Activated naive CD4-positive, alpha-beta T cell treated with anti-CD3 and anti-CD28 coated beads, Interleukin-2, amount 50 U/mL, for 24 hours (primary cell): ENCODE measurements at regions not wholly inside any gene's neighbourhood (a gene's known extent, or its start where the extent isn't known, plus 50 kb on each side); places are given as distances from the start of the nearest gene placed in this dataset.
"Not testable (repeated sequence)": the region's sequence is repeated elsewhere in the genome, so short reads cannot be mapped to it uniquely, and the experiment has no call there.

Experiments used
- H3K27ac Mint-ChIP-seq: one replicate; pipeline ENCODE4 v1.8.0; 2021; ENCODE audit warnings: mild to moderate bottlenecking, mixed read lengths
- H3K27me3 Mint-ChIP-seq: one replicate; pipeline ENCODE4 v1.8.0; 2021; ENCODE audit warnings: mixed read lengths
- H3K36me3 Mint-ChIP-seq: one replicate; pipeline ENCODE4 v1.8.0; 2021; ENCODE audit warnings: mixed read lengths
- H3K4me1 Mint-ChIP-seq: one replicate; pipeline ENCODE4 v1.8.0; 2021; ENCODE audit warnings: mixed read lengths
- H3K4me3 Mint-ChIP-seq: one replicate; pipeline ENCODE4 v1.8.0; 2021; ENCODE audit warnings: mild to moderate bottlenecking, mixed read lengths
- H3K9me3 Mint-ChIP-seq: one replicate; pipeline ENCODE4 v1.8.0; 2021; ENCODE audit warnings: mixed read lengths

DNA sequence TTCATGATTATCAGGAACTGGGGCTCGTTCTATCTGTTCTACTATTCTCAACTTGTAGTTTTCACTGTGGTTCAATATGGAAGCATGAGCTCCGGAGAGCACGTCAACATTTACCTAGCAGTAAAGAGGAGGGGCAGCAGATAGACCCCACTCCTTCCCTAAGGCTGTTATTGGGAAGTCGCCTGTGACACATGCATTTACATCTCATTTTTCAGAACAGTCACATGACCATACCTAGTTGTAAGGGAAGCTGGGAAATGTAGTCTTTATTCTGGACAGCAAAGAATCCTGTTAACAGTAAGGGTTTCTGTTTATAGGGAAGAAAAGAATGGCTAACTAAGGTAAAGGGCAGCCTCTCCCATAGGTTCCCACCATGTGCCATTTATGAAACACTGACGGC lies 158.3 kb downstream of the ZFP64 start:
- Mint-ChIP-seq H3K36me3 (no peaks in the 10 kb centered on the region), H3K4me3 (no peak overlapping the region), H3K4me1 (peaks cover 10% of the 10 kb centered on the region), H3K27me3 (no peaks in the 10 kb centered on the region), H3K9me3 (no peaks in the 10 kb centered on the region), H3K27ac (no peak overlapping the region)

GRCh38 chr20:52032304-52032683 lies 159.3 kb downstream of the ZFP64 start:
- not testable (repeated sequence) for H3K9me3 Mint-ChIP-seq, H3K27me3 Mint-ChIP-seq, H3K27ac Mint-ChIP-seq, H3K36me3 Mint-ChIP-seq, H3K4me3 Mint-ChIP-seq
- H3K4me1 Mint-ChIP-seq: peaks cover 10% of the 10 kb centered on the region

DNA sequence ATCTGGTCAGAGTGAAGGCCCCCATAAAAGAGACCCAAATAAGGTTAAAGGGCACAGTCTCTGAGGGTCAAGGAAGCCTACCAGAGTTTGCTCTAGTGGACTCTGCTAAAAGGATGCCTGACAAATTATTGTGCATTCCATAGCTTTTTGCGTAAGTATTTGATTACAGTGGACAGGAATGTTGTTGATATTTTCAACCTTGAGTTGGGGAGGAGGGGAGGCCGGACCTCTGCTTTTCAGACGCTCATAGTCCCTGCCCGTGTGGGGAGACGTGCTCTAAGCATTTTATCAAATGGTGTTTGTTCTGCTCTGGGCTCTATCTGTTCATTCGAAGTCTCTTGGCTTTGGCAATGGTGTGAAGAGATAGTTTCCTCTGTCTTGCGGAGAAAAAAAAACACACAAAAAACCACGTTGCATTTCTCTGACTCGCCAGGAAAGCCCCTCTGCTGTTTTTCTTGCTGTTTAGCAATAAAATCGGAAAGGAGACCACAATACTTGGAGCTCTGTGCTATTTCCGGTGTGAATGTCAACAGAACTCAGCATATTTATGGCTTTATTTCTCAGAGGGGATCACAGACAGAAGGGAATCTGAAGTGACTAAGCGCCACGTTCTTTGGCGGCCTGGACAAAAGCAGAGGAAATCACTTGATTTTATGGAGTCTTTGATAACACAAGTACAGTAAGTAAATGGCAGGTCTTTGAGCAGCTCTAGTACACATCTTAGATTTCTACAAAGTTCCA lies 159.8 kb downstream of the ZFP64 start:
- H3K27ac Mint-ChIP-seq: peak overlapping the region; percentile 12
- no peaks in the 10 kb centered on the region for H3K36me3 Mint-ChIP-seq
- no peaks in the 10 kb centered on the region for H3K27me3 Mint-ChIP-seq
- H3K9me3 Mint-ChIP-seq: no peaks in the 10 kb centered on the region
- H3K4me3 Mint-ChIP-seq: no peak overlapping the region
- H3K4me1 Mint-ChIP-seq: peaks cover 10% of the 10 kb centered on the region

- Mint-ChIP-seq H3K27me3 (no peaks in the 10 kb centered on the region), H3K36me3 (no peaks in the 10 kb centered on the region), H3K4me3 (no peak overlapping the region), H3K27ac (no peak overlapping the region), H3K9me3 (no peaks in the 10 kb centered on the region), H3K4me1 (peaks cover 10% of the 10 kb centered on the region)
These were observed 160.4 kb downstream of the ZFP64 start for GRCh38 chr20:52031206-52031562.

GRCh38 chr20:52029129-52029528 lies 162.4 kb downstream of the ZFP64 start:
- not testable (repeated sequence) for H3K27ac Mint-ChIP-seq, H3K27me3 Mint-ChIP-seq, H3K9me3 Mint-ChIP-seq, H3K4me3 Mint-ChIP-seq, H3K36me3 Mint-ChIP-seq
- H3K4me1 Mint-ChIP-seq: peaks cover 10% of the 10 kb centered on the region

- no peaks in the 10 kb centered on the region for H3K27me3 Mint-ChIP-seq
- H3K4me3 Mint-ChIP-seq: no peak overlapping the region
- no peak overlapping the region for H3K27ac Mint-ChIP-seq
- H3K9me3 Mint-ChIP-seq: no peaks in the 10 kb centered on the region
- no peaks in the 10 kb centered on the region for H3K36me3 Mint-ChIP-seq
- H3K4me1 Mint-ChIP-seq: no peaks in the 10 kb centered on the region
These were observed 165.6 kb downstream of the ZFP64 start for GRCh38 chr20:52025938-52026337.

GRCh38 chr20:52019313-52019712 lies 172.3 kb downstream of the ZFP64 start:
- H3K4me1 Mint-ChIP-seq: no peaks in the 10 kb centered on the region
- H3K27ac Mint-ChIP-seq: no peak overlapping the region
- H3K27me3 Mint-ChIP-seq: no peaks in the 10 kb centered on the region
- no peak overlapping the region for H3K4me3 Mint-ChIP-seq
- no peaks in the 10 kb centered on the region for H3K36me3 Mint-ChIP-seq
- H3K9me3 Mint-ChIP-seq: no peaks in the 10 kb centered on the region

DNA sequence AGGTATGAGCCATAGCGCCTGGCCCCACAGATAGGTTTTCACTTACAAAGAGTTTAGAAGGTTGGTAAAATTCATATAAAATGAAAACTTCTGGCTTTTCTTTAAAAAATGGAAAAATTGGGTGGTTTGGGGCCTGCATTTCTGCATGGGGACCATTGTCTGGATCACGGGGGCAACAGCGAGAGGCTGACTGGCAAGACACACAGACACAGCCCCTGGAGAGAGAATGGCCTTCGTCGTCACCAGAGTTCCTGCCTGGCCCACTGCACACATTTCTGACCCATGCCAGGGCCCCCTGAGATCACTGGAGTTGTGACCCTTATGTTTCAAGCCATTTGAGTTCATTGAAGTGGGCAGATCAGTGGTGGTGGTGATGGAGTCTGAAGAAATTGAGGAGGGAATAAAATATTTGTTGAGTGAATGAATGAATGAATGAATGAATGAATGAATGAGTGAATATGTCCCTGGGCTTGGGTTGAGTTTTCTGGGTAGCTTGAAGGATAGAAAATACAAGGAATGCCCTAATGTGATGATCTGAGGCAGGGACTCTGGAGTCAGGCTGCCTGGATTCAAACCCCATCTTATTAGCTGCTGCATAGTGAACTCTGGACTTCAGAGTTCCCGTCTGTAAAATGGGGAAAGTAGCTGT lies 173.8 kb downstream of the ZFP64 start:
- no peak overlapping the region for H3K4me3 Mint-ChIP-seq
- no peaks in the 10 kb centered on the region for H3K36me3 Mint-ChIP-seq
- H3K4me1 Mint-ChIP-seq: no peaks in the 10 kb centered on the region
- no peaks in the 10 kb centered on the region for H3K9me3 Mint-ChIP-seq
- H3K27me3 Mint-ChIP-seq: no peaks in the 10 kb centered on the region
- H3K27ac Mint-ChIP-seq: no peak overlapping the region

DNA sequence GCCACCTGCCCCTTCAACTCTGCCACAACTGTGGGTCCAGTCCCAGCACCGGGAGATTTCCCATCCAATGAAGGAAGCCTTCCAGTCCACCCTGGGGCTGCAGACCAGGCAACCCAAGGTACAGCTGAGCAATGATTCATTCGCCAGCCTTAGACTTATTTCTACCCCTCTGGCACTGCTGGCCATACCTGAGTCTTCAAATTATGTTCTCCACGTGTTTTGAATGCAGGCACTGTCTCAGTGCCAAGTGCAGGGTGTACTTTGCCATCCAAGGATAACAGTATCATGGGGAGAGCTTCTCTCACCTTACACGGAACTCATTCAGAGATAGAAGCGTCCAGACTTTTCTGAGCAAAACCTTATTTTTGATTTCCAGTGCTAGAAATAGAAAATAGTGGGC lies 175.6 kb downstream of the ZFP64 start:
- Mint-ChIP-seq H3K4me3 (no peak overlapping the region), H3K27me3 (peaks cover 2% of the 10 kb centered on the region), H3K9me3 (no peaks in the 10 kb centered on the region), H3K36me3 (peaks cover 4% of the 10 kb centered on the region), H3K27ac (no peak overlapping the region), H3K4me1 (no peaks in the 10 kb centered on the region)

DNA sequence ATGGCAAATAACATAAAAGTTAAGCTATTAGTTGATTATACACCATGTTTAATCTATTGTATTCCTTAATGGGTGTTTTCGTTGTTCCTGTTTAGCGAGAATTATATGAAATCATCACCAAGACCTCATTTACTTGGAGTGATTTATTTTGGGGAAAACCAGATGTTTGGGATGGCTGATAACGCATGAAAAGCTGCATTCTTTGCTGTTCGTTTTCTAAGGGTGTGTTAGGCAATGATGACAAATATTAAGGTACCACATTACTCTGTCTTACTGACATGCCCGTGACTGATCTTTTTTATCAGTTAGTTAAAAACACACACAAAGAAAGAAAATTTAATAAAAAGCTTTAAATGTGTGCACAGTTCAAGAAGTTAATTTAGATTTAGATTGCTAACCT lies 176.4 kb downstream of the ZFP64 start:
- no peak overlapping the region for H3K27ac Mint-ChIP-seq
- H3K27me3 Mint-ChIP-seq: peaks cover 2% of the 10 kb centered on the region
- H3K4me1 Mint-ChIP-seq: no peaks in the 10 kb centered on the region
- no peak overlapping the region for H3K4me3 Mint-ChIP-seq
- peaks cover 4% of the 10 kb centered on the region for H3K36me3 Mint-ChIP-seq
- peaks cover 7% of the 10 kb centered on the region for H3K9me3 Mint-ChIP-seq

- peaks cover 3% of the 10 kb centered on the region for H3K27me3 Mint-ChIP-seq
- no peak overlapping the region for H3K4me3 Mint-ChIP-seq
- no peaks in the 10 kb centered on the region for H3K4me1 Mint-ChIP-seq
- peaks cover 8% of the 10 kb centered on the region for H3K9me3 Mint-ChIP-seq
- H3K27ac Mint-ChIP-seq: no peak overlapping the region
- peaks cover 4% of the 10 kb centered on the region for H3K36me3 Mint-ChIP-seq
These were observed 179.5 kb downstream of the ZFP64 start for GRCh38 chr20:52012079-52012478.

DNA sequence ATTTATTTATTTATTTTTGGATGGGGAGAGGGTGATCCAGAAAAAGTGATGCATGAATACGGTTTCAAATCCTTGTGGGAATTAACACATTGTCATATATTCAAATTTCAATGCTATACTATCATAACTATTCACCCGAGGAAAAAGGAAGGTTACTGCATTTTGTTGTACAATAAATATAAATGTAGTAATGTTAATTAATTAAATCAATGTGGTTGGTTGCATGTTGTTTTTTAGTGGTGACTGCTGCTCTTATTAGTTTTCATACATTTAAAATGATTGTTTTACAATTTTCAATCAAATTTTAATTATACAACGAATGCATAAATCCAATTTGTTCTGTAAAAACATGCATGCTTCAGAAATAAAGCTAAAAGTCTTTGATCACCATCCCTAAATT lies 180.5 kb downstream of the ZFP64 start:
- Mint-ChIP-seq H3K27me3 (peaks cover 7% of the 10 kb centered on the region), H3K4me3 (no peak overlapping the region), H3K9me3 (peaks cover 8% of the 10 kb centered on the region), H3K36me3 (peaks cover 4% of the 10 kb centered on the region), H3K27ac (no peak overlapping the region), H3K4me1 (no peaks in the 10 kb centered on the region)

DNA sequence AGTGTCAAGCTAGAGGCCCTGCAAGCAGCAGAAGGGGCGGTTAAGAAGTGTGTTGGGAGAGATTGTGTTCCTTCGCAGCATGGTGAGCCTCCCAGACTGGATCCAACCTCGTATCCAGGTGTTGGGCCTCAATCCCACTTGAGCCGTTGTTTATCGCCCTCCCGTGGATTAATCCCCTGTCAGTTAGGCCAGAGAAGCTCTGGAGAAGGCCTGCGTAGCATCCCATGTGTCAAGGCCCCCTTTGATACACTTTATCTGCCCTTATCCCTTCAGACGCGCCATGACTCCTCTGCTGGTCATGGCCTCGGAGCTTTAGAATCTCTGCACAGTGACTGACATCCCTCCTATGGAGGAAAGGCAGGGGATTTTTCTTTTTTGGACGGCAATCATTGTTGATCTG lies 181.0 kb downstream of the ZFP64 start:
- H3K9me3 Mint-ChIP-seq: peaks cover 8% of the 10 kb centered on the region
- H3K27me3 Mint-ChIP-seq: peaks cover 7% of the 10 kb centered on the region
- no peaks in the 10 kb centered on the region for H3K4me1 Mint-ChIP-seq
- peaks cover 4% of the 10 kb centered on the region for H3K36me3 Mint-ChIP-seq
- H3K4me3 Mint-ChIP-seq: no peak overlapping the region
- H3K27ac Mint-ChIP-seq: no peak overlapping the region

- H3K27me3 Mint-ChIP-seq: peaks cover 9% of the 10 kb centered on the region
- H3K27ac Mint-ChIP-seq: no peak overlapping the region
- H3K4me1 Mint-ChIP-seq: no peaks in the 10 kb centered on the region
- peaks cover 8% of the 10 kb centered on the region for H3K9me3 Mint-ChIP-seq
- H3K36me3 Mint-ChIP-seq: peaks cover 4% of the 10 kb centered on the region
- no peak overlapping the region for H3K4me3 Mint-ChIP-seq
These were observed 182.7 kb downstream of the ZFP64 start for GRCh38 chr20:52008874-52009273.

DNA sequence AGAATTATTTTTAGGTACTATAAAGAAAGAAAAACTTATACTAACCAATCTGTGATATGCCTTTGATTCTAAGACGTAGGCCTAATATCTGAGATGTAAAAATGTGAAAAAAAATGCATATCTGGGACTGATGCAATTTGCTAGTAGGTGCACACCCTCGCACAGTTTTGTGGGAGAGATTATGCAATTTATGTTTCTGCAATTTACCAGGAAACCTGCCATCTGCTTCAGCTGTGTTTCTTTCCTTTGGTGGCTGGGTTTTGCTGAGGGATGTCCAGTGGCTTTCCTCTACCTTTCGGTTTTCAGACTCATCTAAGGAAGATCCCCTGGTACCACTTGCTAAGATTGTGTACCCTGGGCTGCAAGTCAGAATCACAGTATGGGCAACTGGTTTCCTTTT lies 186.9 kb downstream of the ZFP64 start:
- H3K4me1 Mint-ChIP-seq: no peaks in the 10 kb centered on the region
- peaks cover 18% of the 10 kb centered on the region for H3K27me3 Mint-ChIP-seq

GRCh38 chr20:52004018-52004417 lies 187.6 kb downstream of the ZFP64 start:
- no peak overlapping the region for H3K4me3 Mint-ChIP-seq
- H3K9me3 Mint-ChIP-seq: no peaks in the 10 kb centered on the region
- peaks cover 18% of the 10 kb centered on the region for H3K27me3 Mint-ChIP-seq
- no peaks in the 10 kb centered on the region for H3K36me3 Mint-ChIP-seq
- H3K27ac Mint-ChIP-seq: no peak overlapping the region
- H3K4me1 Mint-ChIP-seq: no peaks in the 10 kb centered on the region

More for the DNA sequence above, 186.9 kb downstream of the ZFP64 start:
- Mint-ChIP-seq H3K36me3 (no peaks in the 10 kb centered on the region), H3K9me3 (no peaks in the 10 kb centered on the region), H3K4me3 (no peak overlapping the region), H3K27ac (no peak overlapping the region)

GRCh38 chr20:52003415-52003814 lies 188.2 kb downstream of the ZFP64 start:
- Mint-ChIP-seq H3K9me3 (no peaks in the 10 kb centered on the region), H3K4me1 (no peaks in the 10 kb centered on the region), H3K4me3 (no peak overlapping the region), H3K27ac (no peak overlapping the region), H3K36me3 (no peaks in the 10 kb centered on the region), H3K27me3 (peaks cover 18% of the 10 kb centered on the region)
